ENCODE measurements at regions not wholly inside any gene's neighbourhood (a gene's known extent, or its start where the extent isn't known, plus 50 kb on each side); places are given as distances from the start of the nearest gene placed in this dataset.
A peak's percentile ranks its signal among the peaks of the same experiment; 100 is the strongest.

- intact Hi-C loops (cut with DNase I; ENCODE audit: low total_unique reads): loop anchor here (10.0 kb wide), 2 partner anchors 117 to 197 kb away; no protein-coding TSS in a partner anchor
- peak; percentile 29 for DNase-seq
These were observed 124.2 kb upstream of the ZNF746 start for GRCh38 chr7:149621776-149622175.

DNA sequence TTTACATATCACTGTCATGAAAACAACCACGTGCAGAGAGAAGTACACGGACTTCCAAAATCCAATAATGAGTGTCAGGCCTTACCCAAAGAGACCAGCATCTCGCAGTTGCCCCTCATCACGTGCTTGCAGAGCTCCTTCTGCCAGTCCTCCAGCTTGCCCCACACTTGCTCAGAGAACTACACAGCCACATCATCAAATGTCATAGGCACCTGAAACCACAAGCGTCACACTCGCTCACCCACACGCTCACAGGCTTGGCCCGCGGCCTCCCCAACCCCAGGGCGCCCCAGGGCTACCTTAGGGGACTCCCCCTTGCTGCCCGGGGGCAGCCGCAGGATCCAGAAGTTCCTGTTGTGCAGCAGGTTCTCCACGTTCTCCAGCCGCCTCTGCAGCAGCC, 123.4 kb upstream of the ZNF746 start:
- no peaks in the 10 kb centered on the region for H3K9me3 ChIP-seq
- peaks cover 20 to 51% (median 42%) of the 10 kb centered on the region in 6 donors for H3K4me1 ChIP-seq
- DNase-seq: peak; percentile 87
- H3K27ac ChIP-seq: peak overlapping the region in 1 of 8 donors; percentile 14
- H3K36me3 ChIP-seq: peaks cover 2 to 55% (median 51%) of the 10 kb centered on the region in 6 donors
- 49 to 79% (median 53%) methylated on average over 3 to 14 of the region's 14 CpGs for WGBS, 5 donors
- intact Hi-C loops (cut with DNase I; ENCODE audit: low total_unique reads): loop anchor here (10.0 kb wide), 2 partner anchors 116 to 196 kb away; no protein-coding TSS in a partner anchor
- H3K27me3 ChIP-seq (replicated peaks in 1 of 7): no peaks in the 10 kb centered on the region
- TF ChIP-seq POLR2A (IDR thresholded peaks at IDR 0.05): no peak
- peak in 2 of 3 donors; percentile 55 to 62 for TF ChIP-seq POLR2AphosphoS5 (IDR thresholded peaks at IDR 0.05)
- H3K4me3 ChIP-seq: peak overlapping the region in 1 of 8 donors; percentile 7

More at GRCh38 chr7:149621776-149622175, 124.2 kb upstream of the ZNF746 start:
- H3K4me1 ChIP-seq: peaks cover 20 to 53% (median 42%) of the 10 kb centered on the region in 6 donors
- H3K9me3 ChIP-seq: no peaks in the 10 kb centered on the region
- H3K36me3 ChIP-seq: peaks cover 2 to 47% (median 44%) of the 10 kb centered on the region in 6 donors
- H3K4me3 ChIP-seq: peak overlapping the region in 1 of 8 donors; percentile 7
- H3K27ac ChIP-seq: peak overlapping the region in 2 of 8 donors; percentile 14 to 55
- 27 to 57% (median 42%) methylated on average over 6 to 7 of the region's 7 CpGs for WGBS, 5 donors
- H3K27me3 ChIP-seq (replicated peaks in 1 of 7): no peaks in the 10 kb centered on the region
- TF ChIP-seq, protein P1, sequence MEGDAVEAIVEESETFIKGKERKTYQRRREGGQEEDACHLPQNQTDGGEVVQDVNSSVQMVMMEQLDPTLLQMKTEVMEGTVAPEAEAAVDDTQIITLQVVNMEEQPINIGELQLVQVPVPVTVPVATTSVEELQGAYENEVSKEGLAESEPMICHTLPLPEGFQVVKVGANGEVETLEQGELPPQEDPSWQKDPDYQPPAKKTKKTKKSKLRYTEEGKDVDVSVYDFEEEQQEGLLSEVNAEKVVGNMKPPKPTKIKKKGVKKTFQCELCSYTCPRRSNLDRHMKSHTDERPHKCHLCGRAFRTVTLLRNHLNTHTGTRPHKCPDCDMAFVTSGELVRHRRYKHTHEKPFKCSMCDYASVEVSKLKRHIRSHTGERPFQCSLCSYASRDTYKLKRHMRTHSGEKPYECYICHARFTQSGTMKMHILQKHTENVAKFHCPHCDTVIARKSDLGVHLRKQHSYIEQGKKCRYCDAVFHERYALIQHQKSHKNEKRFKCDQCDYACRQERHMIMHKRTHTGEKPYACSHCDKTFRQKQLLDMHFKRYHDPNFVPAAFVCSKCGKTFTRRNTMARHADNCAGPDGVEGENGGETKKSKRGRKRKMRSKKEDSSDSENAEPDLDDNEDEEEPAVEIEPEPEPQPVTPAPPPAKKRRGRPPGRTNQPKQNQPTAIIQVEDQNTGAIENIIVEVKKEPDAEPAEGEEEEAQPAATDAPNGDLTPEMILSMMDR (IDR thresholded peaks at IDR 0.05 in 8 of 11, conservative IDR thresholded peaks at IDR 0.05 in 3 of 11): no peak
- TF ChIP-seq POLR2AphosphoS5 (IDR thresholded peaks at IDR 0.05): no peak
- TF ChIP-seq POLR2A (IDR thresholded peaks at IDR 0.05): no peak

- intact Hi-C loops (cut with DNase I; ENCODE audit: low total_unique reads): no loop called here
- Histone ChIP-seq H3K36me3 (peaks cover 2 to 96% (median 90%) of the 10 kb centered on the region in 6 donors), H3K4me3 (no peak overlapping the region), H3K9me3 (no peaks in the 10 kb centered on the region), H3K27ac (no peak overlapping the region), H3K27me3 (replicated peaks in 1 of 7) (no peaks in the 10 kb centered on the region), H3K4me1 (peaks cover 0 to 16% (median 12%) of the 10 kb centered on the region in 6 donors)
- WGBS, 5 donors: 86 to 94% (median 89%) methylated on average over 8 of the region's 8 CpGs
- DNase-seq: no peak
- TF ChIP-seq POLR2AphosphoS5 (IDR thresholded peaks at IDR 0.05): no peak
- TF ChIP-seq, protein P1 (IDR thresholded peaks at IDR 0.05 in 8 of 11, conservative IDR thresholded peaks at IDR 0.05 in 3 of 11): no peak
These were observed 119.3 kb upstream of the ZNF746 start for GRCh38 chr7:149616898-149617297.

DNA sequence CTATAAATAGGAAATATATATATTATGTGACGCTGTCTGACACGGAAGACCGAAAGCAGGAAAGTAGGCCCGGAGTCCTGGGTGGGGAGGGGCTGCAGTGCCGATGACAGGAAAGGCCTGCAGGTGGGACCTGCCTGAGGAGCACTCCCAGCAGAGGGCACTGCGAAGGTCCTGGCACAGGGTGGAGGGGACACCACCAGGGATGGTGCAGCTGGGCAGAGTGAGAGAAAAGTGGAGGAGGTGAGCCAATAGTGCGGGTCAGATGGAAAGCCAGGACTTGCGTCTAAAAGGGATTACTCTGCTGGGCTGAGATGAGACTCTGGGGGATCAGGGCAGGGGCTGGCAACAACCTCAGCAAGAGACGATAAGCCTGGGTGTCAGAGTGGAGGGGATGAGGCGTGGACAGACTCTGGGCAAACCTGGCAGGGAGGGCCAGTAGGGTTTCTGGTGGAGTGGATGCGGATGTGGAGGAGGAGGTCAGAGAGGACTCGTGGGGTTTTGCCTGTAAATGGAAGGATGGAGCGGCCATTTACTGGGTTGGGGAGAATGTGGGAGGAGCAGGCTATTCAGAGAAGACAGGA, 118.2 kb upstream of the ZNF746 start:
- DNase-seq: no peak
- TF ChIP-seq POLR2A (IDR thresholded peaks at IDR 0.05) (no peak), POLR2AphosphoS5 (IDR thresholded peaks at IDR 0.05) (no peak)
- TF ChIP-seq, protein P1 (IDR thresholded peaks at IDR 0.05 in 8 of 11, conservative IDR thresholded peaks at IDR 0.05 in 3 of 11): no peak
- Histone ChIP-seq H3K36me3 (peaks cover 2 to 100% (median 97%) of the 10 kb centered on the region in 6 donors), H3K9me3 (no peaks in the 10 kb centered on the region), H3K27me3 (replicated peaks in 1 of 7) (no peaks in the 10 kb centered on the region), H3K27ac (no peak overlapping the region), H3K4me3 (no peak overlapping the region), H3K4me1 (peaks cover 0 to 5% (median 4%) of the 10 kb centered on the region in 6 donors)
- intact Hi-C loops (cut with DNase I; ENCODE audit: low total_unique reads): no loop called here
- WGBS, 5 donors: 84 to 95% (median 91%) methylated on average over 13 of the region's 13 CpGs

All from spleen (tissue), 11 donors.